Fibroblast of skin of left biceps (primary cell): ENCODE measurements at regions not wholly inside any gene's neighbourhood (a gene's known extent, or its start where the extent isn't known, plus 50 kb on each side); places are given as distances from the start of the nearest gene placed in this dataset.

Experiments
- DNase-seq, 2 experiments: peaks; one replicate each; pipeline ENCODE4 v3.0.0-alpha.2; 2013; ENCODE audit warnings: low read depth in 2 of 2

DNA sequence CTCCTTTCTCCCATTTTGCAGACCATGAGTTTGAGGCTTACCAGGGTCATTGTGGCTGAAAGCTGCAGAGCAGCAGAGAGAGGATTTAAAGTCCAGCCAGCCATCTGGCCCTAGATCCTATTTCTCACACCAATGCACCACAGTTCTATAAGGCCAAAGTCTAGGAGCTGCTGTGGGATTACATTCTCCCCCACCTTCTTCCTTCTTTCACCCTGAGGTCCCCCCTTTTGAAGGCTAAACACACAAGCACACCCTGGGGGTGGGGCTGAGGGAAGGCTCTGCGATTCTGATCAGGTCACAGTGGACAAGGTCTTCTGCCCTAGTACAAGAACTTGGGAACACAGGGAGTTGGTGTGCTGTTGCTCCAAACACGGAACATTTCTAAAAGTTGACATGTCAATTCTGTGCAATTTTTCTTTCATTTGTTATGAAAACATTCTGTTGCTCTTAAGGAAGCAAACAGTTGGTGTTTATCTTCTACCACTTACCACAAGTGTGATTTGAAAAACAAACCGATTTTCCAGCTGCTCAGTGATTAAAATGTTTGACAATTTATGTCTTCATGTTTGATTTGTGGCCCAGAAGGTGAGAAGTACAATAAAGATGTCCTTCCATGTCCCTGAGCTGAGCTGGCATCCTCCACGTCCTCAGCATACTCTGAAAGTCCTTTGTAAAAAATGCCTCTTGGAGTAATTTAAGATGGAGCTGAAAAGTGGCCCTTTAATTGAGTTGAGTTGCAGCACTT is 271.6 kb upstream of the PPP2R2D start:
- no peak for DNase-seq

DNA sequence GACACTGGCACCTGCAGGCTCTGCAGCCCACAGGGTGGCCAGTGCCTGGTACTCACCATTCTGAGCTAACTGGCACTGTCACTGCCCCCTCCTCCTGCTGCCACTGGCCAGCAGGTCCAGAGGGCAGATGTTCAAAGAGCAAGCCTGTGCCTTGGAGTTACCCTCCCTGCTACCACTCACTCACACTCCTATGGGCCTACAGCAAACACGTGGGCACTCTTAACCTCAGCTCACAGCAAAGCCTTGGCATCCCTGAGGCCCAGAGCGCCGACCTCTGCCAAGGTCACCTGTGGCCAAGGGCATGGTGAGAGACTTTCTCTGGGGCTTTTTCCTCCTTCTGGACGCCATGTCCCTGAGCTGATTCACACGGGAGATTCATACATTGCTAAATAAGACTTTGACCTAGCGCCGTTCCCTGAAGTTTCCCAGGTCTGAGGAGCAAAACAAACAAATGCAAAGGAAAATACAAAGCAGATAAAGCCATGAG is 270.0 kb upstream of the PPP2R2D start:
- DNase-seq, result no peak

DNA sequence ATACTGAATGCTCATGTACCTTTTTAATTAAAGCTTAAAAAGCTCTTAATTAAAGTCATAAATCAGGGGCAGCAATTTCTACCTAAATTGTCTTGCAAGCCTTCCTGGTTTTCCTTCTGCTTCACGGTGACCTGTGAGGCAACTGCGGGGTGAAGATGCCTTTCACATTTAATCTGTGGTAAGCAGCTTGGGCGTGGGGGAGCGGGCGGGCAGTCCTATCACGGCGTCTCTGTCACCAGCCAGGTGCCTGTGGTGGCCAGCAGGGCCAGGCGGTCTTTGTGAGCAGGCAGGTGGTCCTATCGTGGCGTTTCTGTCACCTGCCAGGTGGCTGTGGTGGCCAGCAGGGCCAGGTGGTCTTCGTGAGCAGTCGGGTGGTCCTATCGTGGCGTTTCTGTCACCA is 269.2 kb upstream of the PPP2R2D start:
- DNase-seq, result no peak

DNA sequence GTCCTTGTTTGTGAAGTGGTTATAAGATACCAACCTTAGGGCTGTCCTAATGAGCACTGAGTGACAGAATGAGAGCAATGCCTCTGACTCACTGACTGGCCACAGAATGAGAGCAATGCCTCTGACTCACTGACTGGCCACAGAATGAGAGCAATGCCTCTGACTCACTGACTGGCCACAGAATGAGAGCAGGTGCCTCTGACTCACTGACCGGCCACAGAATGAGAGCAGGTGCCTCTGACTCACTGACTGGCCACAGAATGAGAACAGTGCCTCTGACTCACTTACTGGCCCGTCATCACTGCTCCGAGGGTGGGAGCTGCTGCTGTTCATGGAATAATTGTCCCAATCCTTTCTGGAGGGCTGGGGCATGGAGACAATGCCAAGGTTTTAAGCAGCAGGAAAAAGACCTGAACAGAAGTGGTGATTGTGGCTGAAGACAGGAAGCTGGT is 265.2 kb upstream of the PPP2R2D start:
- no peak for DNase-seq

DNA sequence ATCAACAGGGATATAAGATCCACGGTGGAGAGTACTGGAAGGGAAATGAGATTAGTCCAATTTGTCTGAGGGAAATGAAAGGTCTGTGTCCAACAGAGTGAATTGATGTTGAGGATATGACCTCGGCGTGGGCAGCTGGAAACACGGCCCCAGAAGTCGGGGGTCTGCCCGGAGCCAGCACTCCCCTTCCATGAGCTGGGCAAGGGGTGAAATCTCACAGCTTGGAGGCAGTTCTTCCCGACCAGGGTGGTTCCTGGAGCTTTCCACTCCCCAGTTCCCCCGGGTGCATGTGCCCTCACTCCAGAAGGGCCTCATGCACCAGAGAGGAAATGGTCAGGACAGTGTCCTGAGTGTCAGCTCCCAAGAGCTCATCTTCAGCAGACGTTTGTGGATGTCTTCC is 264.7 kb upstream of the PPP2R2D start:
- no peak for DNase-seq

DNA sequence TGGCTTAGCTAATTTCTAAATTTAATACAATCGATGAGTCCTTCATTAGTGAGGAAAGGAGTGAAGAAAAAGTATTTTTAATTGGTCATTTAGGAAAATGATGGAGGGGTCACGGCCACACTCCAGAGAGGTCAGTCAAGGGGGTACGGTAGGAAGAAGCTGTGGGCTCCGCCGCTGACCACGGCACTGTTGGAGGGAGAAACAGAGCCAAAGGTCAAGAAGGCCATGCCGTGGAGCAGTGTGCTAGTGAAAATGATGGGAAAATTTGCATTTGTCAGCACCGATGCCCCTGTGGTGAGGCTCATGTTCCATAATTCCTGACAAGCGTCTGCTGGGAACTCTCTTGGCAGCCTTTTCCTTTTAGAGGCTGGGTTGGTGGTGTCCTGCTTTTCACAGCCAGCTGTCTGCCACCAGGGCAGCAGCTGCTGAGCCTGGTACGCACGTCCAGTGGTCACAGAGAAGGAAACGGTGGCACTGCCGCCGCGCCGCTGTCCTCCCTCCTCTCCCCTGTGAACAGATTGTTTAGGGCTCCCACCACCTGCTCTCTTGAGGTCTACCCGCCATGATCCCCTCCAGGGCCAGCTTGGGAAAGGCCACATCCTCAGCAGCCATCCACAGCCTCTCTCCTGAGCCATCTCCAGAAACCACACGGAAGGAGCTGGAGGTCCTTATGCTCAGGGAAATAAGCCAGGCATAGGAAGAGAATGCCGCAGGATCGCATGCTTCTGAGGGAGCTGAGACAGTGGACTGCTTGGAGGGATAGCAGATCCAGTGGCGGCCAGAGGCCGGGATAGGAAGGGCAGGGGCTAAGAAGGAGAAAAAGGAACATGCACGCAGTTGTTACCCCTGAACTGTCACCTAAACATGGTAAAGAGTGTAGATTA is 263.7 kb upstream of the PPP2R2D start:
- no peak for DNase-seq

DNA sequence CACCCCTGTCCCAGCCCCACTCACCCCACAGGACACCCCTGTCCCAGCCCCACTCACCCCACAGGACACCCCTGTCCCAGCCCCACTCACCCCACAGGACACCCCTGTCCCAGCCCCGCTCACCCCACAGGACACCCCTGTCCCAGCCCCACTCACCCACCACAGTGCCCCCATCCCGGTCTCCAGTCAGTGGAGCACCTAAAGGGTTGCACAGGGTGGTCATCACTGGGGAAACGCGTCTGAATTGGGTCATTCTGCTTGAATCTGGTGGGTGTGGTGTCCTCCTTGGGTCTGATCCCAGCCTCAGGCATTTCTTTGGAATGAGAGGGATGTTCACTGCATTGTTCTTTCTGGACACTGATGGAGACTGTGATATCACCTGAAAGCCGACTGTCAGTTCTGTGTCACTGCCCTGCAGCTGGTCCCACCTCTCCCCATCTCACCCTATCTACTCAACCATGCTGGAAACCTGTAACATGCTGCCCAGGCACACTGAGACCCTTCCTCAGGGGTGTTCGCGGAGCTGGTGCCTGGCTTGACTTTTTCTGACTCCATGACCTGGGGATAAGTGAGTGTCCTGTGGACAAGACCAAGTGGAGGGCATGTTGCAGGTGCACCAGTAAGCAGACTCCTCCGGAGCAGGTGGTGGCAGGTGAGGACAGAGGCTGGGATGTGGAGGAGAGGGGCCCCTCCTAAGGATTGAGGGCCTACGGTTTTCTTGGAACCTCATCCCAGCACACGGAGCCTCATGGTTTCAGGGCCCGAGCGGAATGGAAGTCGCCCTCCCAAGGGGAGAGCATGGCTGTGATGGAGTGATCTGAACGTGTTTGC is 262.5 kb upstream of the PPP2R2D start:
- DNase-seq, result no peak

DNA sequence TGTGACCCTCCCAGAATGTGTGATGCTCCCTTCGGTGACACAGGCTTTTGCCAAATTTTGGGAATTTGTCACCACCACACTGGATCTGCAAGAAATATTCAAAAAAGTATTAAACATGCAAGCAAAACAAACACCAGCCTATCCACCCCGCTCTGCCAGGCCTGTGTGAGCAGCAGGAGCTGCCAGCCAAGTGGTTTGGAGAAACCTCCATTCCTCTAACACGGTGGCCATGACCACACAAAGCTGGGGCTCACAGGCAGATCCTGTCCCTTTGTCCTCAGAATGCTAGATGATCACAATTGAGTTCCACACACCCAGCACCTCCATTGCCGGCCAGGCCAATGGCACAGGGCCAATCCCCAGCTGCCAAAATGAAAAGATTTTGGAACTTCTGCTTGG is 261.9 kb upstream of the PPP2R2D start:
- no peak for DNase-seq

DNA sequence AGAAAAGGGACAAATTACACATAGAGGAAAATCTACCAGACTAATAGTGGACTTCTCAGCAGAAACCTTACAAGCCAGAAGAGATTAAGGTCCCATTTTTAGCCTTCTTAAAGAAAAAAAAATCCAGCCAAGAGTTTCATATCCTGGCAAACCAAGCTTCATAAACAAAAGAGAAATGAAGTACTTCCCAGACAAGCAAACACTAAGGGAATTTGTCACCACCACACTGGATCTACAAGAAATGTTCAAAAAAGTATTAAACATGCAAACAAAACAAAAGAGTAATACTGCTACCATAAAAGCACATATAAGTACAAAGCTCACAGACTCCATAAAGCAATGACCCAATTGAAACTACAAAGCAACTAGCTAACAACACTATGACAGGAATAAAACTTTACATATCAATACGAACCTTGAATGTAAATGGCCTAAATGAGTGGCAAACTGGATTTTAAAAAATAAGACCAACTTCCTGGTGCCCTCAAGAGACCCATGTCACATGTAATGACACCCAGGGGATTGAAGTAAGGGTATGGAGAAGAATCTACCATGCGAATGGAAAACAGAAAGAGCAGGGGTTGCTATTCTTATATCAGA is 260.7 kb upstream of the PPP2R2D start:
- no peak for DNase-seq

DNA sequence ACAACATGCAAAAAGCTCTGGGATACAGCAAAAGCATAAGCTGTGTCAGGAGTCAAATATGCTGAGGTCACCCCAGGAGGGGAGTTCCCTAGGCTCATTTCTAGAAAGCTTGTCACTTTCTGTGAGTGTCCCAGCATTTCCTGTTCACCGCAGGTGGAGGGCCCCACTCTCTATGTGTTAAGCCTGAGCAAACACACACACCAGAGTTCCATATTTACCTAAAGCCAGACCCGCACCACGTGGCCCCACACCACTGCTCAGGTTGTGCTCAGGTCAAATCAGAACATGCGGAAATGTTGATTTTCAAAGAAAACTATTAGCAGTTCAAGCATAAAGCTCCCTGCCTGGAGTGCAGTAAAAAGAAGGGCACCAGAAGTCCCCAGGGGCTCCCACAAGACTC is 259.6 kb upstream of the PPP2R2D start:
- no peak for DNase-seq

DNA sequence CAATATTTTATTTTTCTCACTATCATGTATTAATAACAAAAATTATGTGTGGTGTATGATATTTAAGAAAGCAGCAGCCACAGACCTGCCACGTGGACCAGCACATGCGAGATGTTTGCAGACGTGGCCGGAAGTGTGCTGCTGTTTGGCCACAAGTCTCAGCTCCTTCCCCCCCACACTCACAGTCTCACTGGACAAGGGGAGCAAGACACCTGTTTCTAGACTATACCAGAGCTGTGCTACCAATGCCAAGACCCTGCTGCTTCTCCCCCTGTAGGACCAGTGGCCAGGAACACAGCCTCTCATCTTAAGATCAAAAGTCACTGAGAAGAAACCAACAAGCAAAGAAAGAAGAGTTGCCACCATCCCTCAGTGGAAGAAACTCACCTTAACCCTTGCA is 258.9 kb upstream of the PPP2R2D start:
- no peak for DNase-seq

DNA sequence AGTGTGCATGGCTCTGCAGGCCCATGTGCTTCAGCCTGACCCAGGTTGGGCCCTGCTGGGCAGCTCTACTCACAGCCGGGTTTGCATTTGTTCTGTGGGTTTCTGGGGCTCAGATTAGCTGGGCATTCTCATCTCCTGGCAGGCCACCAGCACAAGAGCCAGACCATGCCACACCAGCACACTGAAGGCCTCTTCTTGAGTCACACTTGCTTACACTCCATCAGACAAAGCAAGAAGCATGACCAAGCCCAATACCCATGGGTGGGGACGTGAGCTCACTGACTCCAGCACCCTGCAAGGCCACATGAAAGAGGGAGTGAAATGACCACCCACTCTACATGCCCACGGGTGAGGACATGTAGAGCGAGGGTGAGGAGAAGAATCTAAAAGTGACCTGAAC is 257.8 kb upstream of the PPP2R2D start:
- DNase-seq, result no peak

DNA sequence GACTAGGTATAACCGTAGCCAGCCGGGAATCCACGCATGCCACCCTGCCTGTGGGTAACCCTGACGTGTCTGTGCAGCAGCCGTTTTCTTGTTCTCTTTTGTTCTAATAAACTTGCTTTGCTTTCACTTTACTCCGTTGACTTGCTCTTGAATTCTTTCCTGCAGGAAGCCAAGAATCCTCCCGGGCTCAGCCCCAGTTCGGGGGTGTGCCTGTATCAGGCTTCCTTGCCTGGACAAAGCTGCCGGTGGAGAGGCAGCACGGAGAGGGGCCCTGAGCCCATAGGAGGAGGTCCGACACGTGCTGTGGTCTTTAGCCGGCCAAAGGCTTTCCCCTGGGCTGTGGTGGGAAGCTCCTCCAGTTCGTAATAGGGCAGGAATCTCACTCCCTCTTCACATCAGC is 256.5 kb upstream of the PPP2R2D start:
- no peak for DNase-seq

DNA sequence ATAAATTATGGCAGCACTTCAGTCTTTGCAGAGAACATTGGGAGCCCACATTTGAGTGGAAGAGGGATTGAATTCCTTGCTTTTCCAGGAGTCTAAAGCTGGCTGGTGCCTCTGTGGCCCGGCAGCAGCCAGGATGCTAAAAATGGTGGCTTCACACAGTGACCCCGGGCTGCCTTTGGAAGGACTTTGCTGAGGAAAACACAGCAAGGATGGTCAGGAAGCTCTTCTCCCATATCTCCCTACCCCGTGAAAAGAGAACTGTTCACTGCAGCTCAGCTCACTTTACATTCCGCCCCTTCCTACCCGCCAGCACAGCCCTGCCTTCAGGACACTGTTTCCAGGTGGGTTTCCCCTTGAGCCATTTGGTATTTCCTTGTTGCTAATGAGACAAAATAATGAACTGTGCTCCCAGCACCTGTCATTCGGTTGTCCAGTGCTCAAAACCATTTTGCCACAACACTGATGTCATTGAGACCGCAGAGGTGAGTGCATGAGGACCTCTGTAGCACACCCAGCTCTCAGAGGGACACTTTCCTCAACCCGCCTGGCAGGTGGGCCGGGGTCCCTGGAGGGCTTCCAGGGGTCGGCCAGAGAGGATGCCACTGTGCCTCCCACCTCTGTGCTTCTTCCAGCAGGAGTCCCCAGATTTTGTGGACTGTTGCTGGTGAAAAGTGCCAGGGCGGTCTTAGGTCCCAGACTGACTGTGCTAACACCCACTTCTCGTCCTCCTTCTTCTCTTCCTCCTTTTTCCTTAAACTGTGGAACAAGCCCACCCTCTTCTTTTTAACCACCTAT is 255.7 kb upstream of the PPP2R2D start:
- no peak for DNase-seq

DNA sequence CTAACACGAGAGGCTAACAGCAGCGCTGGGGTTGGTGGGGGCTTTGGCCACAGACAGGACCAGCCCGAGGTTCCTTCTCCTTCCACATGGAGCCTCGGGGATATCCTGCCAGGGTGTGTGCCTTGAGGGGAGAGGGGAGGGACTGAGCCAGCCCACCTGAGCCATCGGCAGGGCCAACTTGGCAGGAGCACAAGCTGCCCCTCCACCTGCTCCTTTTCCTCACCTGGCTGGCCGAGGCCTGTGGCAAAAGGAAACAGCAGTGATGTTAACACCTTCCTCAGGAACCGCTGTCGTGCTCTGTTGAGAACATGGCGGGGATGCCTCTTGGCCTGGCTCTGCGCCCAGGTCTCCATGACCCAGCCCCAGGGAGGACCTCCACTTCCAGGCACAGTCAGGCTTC is 255.1 kb upstream of the PPP2R2D start:
- no peak for DNase-seq

DNA sequence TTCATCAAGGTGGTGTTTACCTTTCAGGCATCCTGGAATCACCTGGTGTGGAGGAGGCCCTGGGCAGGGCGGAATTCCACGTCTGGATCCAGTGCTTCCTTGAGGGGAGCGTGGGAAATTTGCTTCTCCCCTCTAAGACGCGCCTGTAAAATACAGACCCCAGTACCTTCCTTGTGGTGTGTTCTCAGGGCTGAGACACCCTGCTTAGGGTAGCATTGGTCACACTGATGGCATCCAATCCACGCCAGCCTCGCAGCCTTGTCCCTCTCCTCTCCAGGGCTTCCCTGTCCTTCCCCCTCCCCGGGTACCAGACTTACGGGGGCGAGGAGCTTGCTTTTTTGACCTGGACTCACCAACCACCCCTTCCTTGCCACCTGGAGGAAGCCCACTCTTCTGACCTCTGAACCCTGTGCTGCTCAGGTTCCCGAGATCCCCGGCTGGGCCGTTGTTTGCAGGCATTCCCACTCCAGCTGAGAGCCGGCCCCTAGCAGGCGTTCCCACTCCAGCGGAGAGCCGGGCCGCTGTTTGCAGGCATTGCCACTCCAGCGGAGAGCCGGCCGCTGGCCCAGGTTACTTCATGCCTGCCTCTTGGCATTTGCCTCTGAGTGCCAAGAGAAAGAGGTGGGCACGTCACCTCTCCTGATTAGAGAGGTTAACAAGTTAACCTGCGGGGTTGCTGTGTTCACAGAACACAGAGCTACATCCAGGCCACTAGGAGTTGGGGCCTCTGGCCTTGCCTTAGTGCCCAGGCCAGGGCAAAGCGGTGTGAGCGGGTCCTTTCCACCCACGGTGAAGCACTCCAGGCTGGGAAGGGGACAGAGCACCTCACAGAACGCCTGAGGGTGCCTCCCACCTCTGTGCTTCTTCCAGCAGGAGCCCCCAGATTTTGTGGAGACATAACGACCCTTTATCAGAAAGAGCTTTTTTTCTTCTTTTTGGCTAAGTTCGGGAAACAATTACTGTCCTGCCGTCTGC is 254.0 kb upstream of the PPP2R2D start:
- no peak for DNase-seq

DNA sequence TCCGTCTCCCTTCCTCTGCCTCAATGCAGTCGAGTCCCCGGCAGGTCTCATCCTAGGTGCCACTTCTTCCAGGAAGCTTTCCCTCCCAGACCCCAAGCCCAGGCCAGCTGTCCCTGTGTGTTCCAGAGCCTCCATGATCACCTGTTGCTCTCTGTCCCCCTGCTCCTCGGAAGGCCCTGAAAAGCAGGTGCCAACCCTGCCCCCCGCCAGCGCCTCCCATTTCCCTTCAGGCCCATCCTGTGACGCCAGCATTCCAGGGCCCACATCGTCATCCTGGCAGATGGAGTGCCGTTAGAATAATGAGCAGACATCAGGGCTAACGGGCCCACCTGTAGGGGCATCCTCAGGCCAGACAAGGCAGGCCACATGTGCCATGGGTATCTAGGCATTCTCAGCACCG is 253.0 kb upstream of the PPP2R2D start:
- no peak for DNase-seq

DNA sequence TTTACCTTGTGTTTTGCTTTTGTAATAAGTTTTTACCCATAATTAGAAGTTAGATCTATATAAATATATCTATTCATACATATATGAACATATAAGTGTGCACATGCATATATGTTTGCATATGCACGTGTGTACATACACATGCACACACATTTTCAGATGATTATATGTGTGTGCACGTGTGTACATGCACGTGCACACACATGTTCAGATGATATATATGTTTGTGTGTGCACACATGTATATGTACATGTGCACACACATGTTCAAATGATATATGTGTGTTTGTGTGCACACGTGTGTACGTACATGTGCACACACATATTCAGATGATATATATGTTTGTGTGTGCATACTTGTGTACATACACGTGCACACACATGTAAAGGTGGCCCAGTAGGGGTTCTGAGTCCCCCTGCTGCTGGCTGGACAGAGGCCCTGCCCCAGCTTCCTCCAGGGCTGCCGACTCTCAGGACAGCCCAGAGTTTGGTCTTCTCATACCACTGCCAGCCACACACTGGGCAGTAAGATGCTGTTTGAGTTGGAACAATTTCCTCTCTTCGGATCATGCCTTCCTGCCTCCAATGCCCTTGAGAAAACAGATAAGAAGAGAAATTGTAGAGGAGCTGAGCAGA is 252.3 kb upstream of the PPP2R2D start:
- DNase-seq, result no peak

DNA sequence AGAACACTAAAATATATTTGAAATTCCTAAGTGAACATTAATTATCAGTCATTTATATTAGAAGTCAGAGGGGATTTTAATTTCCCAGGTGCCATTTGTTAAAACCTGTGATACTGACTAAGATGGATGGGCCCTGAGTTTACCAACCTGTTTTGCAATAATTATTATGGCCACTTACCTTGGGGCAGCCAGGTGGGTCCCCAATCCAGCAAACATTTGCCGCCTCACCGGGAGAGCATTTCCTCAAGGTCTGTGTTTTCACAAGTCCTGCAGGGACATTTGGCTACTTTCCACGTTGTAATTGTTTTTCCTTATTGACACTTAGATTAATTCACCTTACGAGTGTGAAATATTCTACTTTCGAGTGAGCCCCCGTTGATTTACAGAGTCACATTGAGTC is 251.2 kb upstream of the PPP2R2D start:
- no peak for DNase-seq
